ENCODE measurements at regions not wholly inside any gene's neighbourhood (a gene's known extent, or its start where the extent isn't known, plus 50 kb on each side); places are given as distances from the start of the nearest gene placed in this dataset.

DNA sequence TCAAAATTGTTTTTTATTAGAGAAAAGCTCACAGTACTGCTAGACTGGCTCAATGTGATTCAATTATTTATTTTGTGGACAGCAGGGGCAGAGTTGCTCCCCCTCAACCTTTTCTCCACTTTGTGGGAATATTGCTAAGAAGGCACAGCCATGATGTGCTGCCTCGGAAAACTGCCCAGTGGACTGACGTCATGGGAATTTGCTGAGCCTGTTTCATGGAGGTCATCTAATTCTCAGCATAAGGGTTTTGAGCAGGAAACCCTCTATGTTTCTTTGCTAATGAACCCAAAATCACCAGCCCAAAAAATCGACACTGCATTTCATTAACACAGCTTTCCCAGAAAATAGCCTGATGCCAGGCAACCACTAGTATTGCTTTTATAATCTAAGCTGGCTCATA, 228.8 kb upstream of the FAM3C start:
- TF ChIP-seq POLR2A (IDR thresholded peaks at IDR 0.05; ENCODE audit: low read length) = no peak
- no peak for TF ChIP-seq GATA1 (IDR thresholded peaks at IDR 0.05; ENCODE audit: low read depth, low read length)
